K562 (cell line): ENCODE measurements at regions not wholly inside any gene's neighbourhood (a gene's known extent, or its start where the extent isn't known, plus 50 kb on each side); places are given as distances from the start of the nearest gene placed in this dataset.

Experiments used
- CREB5 ChIP-seq: fragments of 250-450 bp; sonication (Bioruptor Pico); IDR thresholded peaks from 2 replicates; pipeline ENCODE4 v1.5.0; 2020; ENCODE audit warnings: mild to moderate bottlenecking
- CTCF ChIP-seq, 3 experiments: IDR thresholded peaks in 2 of 3; conservative IDR thresholded peaks in 1 of 3; 2 replicates each; pipeline ENCODE4 v1.5.1; 2011 to 2012; ENCODE audit warnings: low read length in 3 of 3, mild to moderate bottlenecking in 3 of 3, control low read depth in 2 of 3, improper control_type of control experiment in 1 of 3, inconsistent platforms in 1 of 3, low read depth in 1 of 3, mixed read lengths in 1 of 3, moderate library complexity in 1 of 3; ENCODE audit not compliant: insufficient read depth in 2 of 3
- EP300 ChIP-seq: IDR thresholded peaks from 2 replicates; pipeline ENCODE4 v1.6.1; 2012; ENCODE audit warnings: low read length, improper control_type of control experiment
- FOXM1 ChIP-seq, 2 experiments: fragments of 450-650 bp in 1 of 2; sonication (generic) in 1 of 2; formaldehyde crosslinking in 1 of 2; IDR thresholded peaks; 2 replicates each; pipeline versions ENCODE4 v1.6.1 to v1.9.0; 2017 to 2022; ENCODE audit warnings: low read depth in 2 of 2, mild to moderate bottlenecking in 2 of 2, missing genetic modification reagents in 1 of 2, moderate library complexity in 1 of 2
- MYC ChIP-seq, 2 experiments: fragments of 250-450 bp in 1 of 2; sonication (Bioruptor Pico) in 1 of 2; IDR thresholded peaks; 2 replicates each; pipeline versions ENCODE4 v1.5.1 to v1.6.1; 2012 to 2021; ENCODE audit warnings: low read depth in 2 of 2, borderline replicate concordance in 1 of 2, improper control_type of control experiment in 1 of 2, low read length in 1 of 2, mild to moderate bottlenecking in 1 of 2, moderate library complexity in 1 of 2
- STAT5A ChIP-seq: IDR thresholded peaks from 2 replicates; pipeline ENCODE4 v1.6.1; 2012; ENCODE audit warnings: low read length, inconsistent platforms, borderline replicate concordance
- SUPT5H ChIP-seq: fragments of 450-650 bp; IDR thresholded peaks from 2 replicates; pipeline ENCODE4 v1.6.1; 2016
- TF ChIP-seq, protein P1 (sequence below), 2 experiments: fragments of 200-800 bp in 1 of 2; sonication (Bioruptor generic) in 1 of 2; sonication (generic) in 1 of 2; formaldehyde crosslinking in 1 of 2; IDR thresholded peaks in 1 of 2; conservative IDR thresholded peaks in 1 of 2; 2 replicates each; pipeline versions ENCODE4 v1.5.0 to v1.6.1; 2016 to 2020; ENCODE audit warnings: missing compliant biosample characterization in 1 of 2, missing genetic modification characterization in 1 of 2, missing genetic modification reagents in 1 of 2

GRCh38 chr10:83617172-83617571, 522.1 kb upstream of the GHITM start:
- no peak for TF ChIP-seq CTCF (IDR thresholded peaks at IDR 0.05 in 2 of 3, conservative IDR thresholded peaks at IDR 0.05 in 1 of 3; ENCODE audit: insufficient read depth in 2 of 3, low read depth in 1 of 3, low read length in 3 of 3)
- no peak for TF ChIP-seq EP300
- no peak for TF ChIP-seq STAT5A
- TF ChIP-seq SUPT5H: no peak
- TF ChIP-seq FOXM1 (IDR thresholded peaks at IDR 0.05; ENCODE audit: low read depth): no peak
- TF ChIP-seq FOXM1 (CRISPR knock-in tag; IDR thresholded peaks at IDR 0.05; ENCODE audit: low read depth): no peak
- no peak for TF ChIP-seq MYC (IDR thresholded peaks at IDR 0.05; ENCODE audit: low read depth, low read length)
- TF ChIP-seq MYC (CRISPR knock-in tag; IDR thresholded peaks at IDR 0.05; ENCODE audit: borderline replicate concordance, low read depth): no peak
- TF ChIP-seq CREB5 (CRISPR knock-in tag): no peak
- TF ChIP-seq, protein P1, sequence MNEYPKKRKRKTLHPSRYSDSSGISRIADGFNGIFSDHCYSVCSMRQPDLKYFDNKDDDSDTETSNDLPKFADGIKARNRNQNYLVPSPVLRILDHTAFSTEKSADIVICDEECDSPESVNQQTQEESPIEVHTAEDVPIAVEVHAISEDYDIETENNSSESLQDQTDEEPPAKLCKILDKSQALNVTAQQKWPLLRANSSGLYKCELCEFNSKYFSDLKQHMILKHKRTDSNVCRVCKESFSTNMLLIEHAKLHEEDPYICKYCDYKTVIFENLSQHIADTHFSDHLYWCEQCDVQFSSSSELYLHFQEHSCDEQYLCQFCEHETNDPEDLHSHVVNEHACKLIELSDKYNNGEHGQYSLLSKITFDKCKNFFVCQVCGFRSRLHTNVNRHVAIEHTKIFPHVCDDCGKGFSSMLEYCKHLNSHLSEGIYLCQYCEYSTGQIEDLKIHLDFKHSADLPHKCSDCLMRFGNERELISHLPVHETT (CRISPR knock-in tag; conservative IDR thresholded peaks at IDR 0.05 in 1 of 2, IDR thresholded peaks at IDR 0.05 in 1 of 2): no peak
